Mesothelial cell of epicardium (in vitro differentiated cells): ENCODE measurements at regions not wholly inside any gene's neighbourhood (a gene's known extent, or its start where the extent isn't known, plus 50 kb on each side); places are given as distances from the start of the nearest gene placed in this dataset.
"Not testable (repeated sequence)": the region's sequence is repeated elsewhere in the genome, so short reads cannot be mapped to it uniquely, and the experiment has no call there.

Experiments used
- DNase-seq, 2 experiments: peaks; one replicate each; pipeline ENCODE4 v3.0.0; 2021; ENCODE audit warnings: low spot score in 2 of 2; ENCODE audit not compliant: unreplicated experiment in 2 of 2
- H3K27ac Mint-ChIP-seq: 2 replicates; pipeline ENCODE4 v1.8.0; 2021; ENCODE audit warnings: mixed read lengths
- H3K27me3 Mint-ChIP-seq: 2 replicates; pipeline ENCODE4 v1.8.0; 2021; ENCODE audit warnings: low read depth, mixed read lengths
- H3K36me3 Mint-ChIP-seq: 2 replicates; pipeline ENCODE4 v1.8.0; 2021; ENCODE audit warnings: mixed read lengths
- H3K4me1 Mint-ChIP-seq: 2 replicates; pipeline ENCODE4 v1.8.0; 2021; ENCODE audit warnings: mixed read lengths
- H3K4me3 Mint-ChIP-seq: 2 replicates; pipeline ENCODE4 v1.8.0; 2021; ENCODE audit warnings: mild to moderate bottlenecking, moderate library complexity, mixed read lengths
- H3K9me3 Mint-ChIP-seq: 2 replicates; pipeline ENCODE4 v1.8.0; 2021; ENCODE audit warnings: mixed read lengths
- TF ChIP-seq, protein P1 (sequence below): fragments of 200-600 bp; sonication (generic); IDR thresholded peaks from one replicate; pipeline ENCODE4 v1.5.0; 2021; ENCODE audit warnings: antibody characterized with exemption; ENCODE audit not compliant: unreplicated experiment

- Mint-ChIP-seq H3K4me3 (no peak overlapping the region), H3K27me3 (peaks cover 58% of the 10 kb centered on the region), H3K9me3 (no peaks in the 10 kb centered on the region), H3K27ac (no peak overlapping the region), H3K4me1 (no peaks in the 10 kb centered on the region), H3K36me3 (no peaks in the 10 kb centered on the region)
- TF ChIP-seq, protein P1, sequence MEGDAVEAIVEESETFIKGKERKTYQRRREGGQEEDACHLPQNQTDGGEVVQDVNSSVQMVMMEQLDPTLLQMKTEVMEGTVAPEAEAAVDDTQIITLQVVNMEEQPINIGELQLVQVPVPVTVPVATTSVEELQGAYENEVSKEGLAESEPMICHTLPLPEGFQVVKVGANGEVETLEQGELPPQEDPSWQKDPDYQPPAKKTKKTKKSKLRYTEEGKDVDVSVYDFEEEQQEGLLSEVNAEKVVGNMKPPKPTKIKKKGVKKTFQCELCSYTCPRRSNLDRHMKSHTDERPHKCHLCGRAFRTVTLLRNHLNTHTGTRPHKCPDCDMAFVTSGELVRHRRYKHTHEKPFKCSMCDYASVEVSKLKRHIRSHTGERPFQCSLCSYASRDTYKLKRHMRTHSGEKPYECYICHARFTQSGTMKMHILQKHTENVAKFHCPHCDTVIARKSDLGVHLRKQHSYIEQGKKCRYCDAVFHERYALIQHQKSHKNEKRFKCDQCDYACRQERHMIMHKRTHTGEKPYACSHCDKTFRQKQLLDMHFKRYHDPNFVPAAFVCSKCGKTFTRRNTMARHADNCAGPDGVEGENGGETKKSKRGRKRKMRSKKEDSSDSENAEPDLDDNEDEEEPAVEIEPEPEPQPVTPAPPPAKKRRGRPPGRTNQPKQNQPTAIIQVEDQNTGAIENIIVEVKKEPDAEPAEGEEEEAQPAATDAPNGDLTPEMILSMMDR, result no peak
- DNase-seq, result no peak
Measured at GRCh38 chr10:2900530-2900929, 166.8 kb upstream of the PFKP start.

GRCh38 chr10:2899246-2899951 is 167.9 kb upstream of the PFKP start:
- no peaks in the 10 kb centered on the region for H3K9me3 Mint-ChIP-seq
- DNase-seq, result no peak
- H3K36me3 Mint-ChIP-seq, result no peaks in the 10 kb centered on the region
- H3K27me3 Mint-ChIP-seq, result peaks cover 57% of the 10 kb centered on the region
- TF ChIP-seq, protein P1, result no peak
- no peak overlapping the region for H3K4me3 Mint-ChIP-seq
- no peak overlapping the region for H3K27ac Mint-ChIP-seq
- H3K4me1 Mint-ChIP-seq, result no peaks in the 10 kb centered on the region

DNA sequence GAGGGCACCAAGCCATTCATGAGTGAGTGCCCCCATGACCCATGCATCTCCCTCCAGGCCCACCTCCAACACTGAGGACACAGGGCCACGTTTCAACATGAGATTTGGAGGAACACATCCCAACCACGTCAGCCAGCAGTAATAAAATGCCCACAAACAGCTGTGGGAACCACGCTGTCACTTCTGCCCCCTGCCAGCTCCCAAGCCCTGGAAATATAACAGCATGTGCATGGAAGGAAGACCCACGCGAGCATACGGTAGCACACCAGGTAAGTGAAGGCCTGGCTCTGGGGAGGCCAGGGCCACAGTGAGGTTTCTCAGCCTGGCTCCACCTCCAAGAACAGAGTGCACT is 168.9 kb upstream of the PFKP start:
- no peaks in the 10 kb centered on the region for H3K9me3 Mint-ChIP-seq
- peaks cover 54% of the 10 kb centered on the region for H3K27me3 Mint-ChIP-seq
- H3K4me3 Mint-ChIP-seq, result no peak overlapping the region
- no peaks in the 10 kb centered on the region for H3K4me1 Mint-ChIP-seq
- no peaks in the 10 kb centered on the region for H3K36me3 Mint-ChIP-seq
- H3K27ac Mint-ChIP-seq, result no peak overlapping the region
- TF ChIP-seq, protein P1, result no peak
- DNase-seq, result no peak

GRCh38 chr10:2897619-2898508 is 169.5 kb upstream of the PFKP start:
- Mint-ChIP-seq H3K4me1 (no peaks in the 10 kb centered on the region), H3K9me3 (no peaks in the 10 kb centered on the region), H3K4me3 (no peak overlapping the region), H3K27ac (no peak overlapping the region), H3K36me3 (no peaks in the 10 kb centered on the region), H3K27me3 (peaks cover 55% of the 10 kb centered on the region)
- DNase-seq, result no peak
- TF ChIP-seq, protein P1, result no peak

DNA sequence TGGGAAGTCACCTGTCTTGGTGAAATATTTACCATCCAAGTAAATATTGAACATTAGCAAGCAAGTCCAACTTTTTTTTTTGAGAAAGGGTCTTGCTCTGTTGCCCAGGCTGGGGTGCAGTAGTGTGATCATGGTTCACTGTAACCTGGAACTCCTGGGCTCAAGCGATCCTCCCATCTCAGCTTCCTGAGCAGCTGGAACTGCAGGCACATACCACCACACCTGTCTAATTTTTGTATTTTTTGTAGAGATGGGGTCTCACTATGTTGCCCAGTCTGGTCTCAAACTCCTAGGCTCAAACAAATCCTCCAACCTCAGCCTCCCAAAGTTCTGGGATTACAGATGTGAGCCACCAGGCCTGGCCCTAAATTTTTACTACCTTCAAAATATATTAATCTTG is 171.0 kb upstream of the PFKP start:
- not testable (repeated sequence) for H3K36me3 Mint-ChIP-seq, H3K4me3 Mint-ChIP-seq, H3K4me1 Mint-ChIP-seq, H3K9me3 Mint-ChIP-seq, DNase-seq, H3K27ac Mint-ChIP-seq
- peaks cover 58% of the 10 kb centered on the region for H3K27me3 Mint-ChIP-seq

DNA sequence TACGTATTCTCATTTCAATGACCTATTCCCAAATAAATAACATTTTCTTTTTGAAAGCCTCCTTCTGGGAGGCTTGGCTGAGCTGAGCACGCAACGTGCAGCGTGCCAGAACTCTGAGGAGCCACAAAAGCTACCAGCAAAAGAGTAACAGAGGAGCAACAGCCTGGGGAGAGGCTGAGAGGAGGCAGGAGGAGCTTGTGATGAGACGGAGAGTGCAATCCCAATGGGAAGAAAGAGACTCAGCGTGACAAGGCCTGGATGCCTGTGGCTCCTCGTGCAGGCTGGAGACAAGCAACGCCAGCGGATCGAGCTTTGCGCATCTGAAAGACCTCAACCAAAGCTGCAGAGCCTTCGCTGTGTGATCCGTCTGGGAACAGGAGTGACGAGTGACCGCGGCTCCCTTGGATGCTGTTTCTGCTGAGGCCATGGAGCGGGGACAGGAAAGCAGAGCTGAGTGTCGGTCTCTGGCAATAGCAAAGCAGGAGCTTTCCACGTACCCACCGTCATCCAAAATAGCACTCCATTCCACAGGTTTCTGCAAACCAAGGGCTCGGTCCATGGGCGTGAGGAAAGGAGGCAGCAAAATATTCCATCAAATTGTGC is 171.7 kb upstream of the PFKP start:
- Mint-ChIP-seq H3K4me1 (peaks cover 1% of the 10 kb centered on the region), H3K27ac (no peak overlapping the region), H3K27me3 (peaks cover 58% of the 10 kb centered on the region), H3K36me3 (no peaks in the 10 kb centered on the region), H3K4me3 (no peak overlapping the region), H3K9me3 (no peaks in the 10 kb centered on the region)
- TF ChIP-seq, protein P1, result no peak
- no peak for DNase-seq
